ENCODE measurements at regions not wholly inside any gene's neighbourhood (a gene's known extent, or its start where the extent isn't known, plus 50 kb on each side); places are given as distances from the start of the nearest gene placed in this dataset.

GRCh38 chr6:14918200-14918907 is 327.5 kb upstream of the JARID2 start:
- no peak for TF ChIP-seq CTCF (IDR thresholded peaks at IDR 0.05)
- TF ChIP-seq EP300 (IDR thresholded peaks at IDR 0.05) = no peak
- no peak for TF ChIP-seq POLR2AphosphoS5 (IDR thresholded peaks at IDR 0.05)
- no peak for TF ChIP-seq POLR2A (IDR thresholded peaks at IDR 0.05; ENCODE audit: low read depth)
